GM21786 (cell line): ENCODE measurements at regions not wholly inside any gene's neighbourhood (a gene's known extent, or its start where the extent isn't known, plus 50 kb on each side); places are given as distances from the start of the nearest gene placed in this dataset.

Experiments
- ATAC-seq: cut with Tn5 transposase; IDR thresholded peaks from one replicate; pipeline ENCODE4 v1.9.1; 2021; ENCODE audit not compliant: unreplicated experiment

DNA sequence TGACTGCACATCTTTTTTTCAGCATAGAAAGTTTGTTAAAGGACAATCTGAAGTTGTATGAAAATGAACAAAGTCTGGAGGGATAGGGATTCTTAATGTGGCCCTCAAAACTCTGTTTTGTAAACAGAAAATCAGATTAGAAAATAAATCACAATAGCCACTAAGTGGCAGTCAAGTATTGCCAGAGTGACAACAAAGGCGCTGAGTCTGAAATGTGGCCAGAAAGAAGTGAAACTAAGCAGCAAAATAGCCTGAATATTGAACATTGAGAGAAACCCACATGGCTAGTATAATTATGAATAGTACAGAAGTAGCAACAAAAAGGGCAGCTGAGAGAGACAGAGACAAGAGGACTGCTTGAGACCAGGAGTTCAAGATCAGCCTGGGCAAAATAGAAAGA lies 81.1 kb upstream of the CT45A1 start:
- ATAC-seq = peak; percentile 88

DNA sequence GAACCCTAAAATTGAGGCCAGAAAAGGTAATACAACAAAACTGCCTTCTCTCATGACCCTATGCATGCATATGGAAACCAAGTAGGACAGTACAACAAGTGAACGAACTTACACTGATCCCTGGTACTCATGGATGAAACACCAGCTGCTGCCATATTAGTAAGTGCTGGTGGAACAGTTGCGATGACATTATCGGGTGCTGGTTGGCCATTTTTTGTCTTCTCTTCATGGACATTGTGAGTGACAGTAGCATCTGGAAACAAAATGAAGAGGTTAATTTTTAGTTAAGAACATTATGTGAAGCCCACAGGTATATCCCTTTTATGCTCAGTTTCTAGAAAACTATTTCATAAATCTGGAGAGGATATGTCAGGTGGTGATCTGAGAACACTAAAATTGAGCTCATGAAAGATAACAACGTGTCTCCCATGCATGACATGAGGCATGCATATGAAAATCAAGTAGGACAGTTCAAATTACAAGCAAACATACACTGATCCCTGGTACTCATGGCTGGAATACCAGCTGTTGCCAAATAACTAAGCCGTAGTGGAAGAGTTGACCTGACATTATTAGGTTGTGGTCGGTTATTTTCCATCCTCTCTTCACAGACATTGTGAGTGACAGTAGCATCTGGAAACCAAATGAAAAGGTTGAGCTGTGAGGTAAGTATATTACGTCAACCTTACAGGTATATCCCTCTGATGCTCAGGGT lies 74.2 kb upstream of the CT45A1 start:
- ATAC-seq = no peak

- ATAC-seq = no peak
Measured at GRCh38 chrX:135643916-135644315, 69.5 kb upstream of the CT45A1 start.

DNA sequence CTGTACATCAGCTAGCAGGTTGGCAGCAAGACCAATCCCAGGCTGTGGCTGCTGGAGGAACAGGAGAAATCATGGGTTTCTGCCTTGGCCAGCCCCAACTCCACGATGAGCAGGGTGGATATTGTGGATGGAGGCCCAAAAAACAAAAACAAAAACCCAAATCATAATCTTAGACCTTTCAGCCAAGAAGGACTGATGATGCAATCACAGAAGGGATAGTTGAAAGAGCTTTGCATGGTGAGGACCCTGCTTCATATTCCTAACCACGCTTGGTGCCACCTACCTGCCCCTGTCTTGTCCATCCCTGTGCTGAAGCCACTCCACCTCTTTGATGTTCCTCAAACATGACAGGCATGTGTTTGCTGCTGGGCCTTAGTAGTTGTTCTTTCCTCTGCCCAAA lies 68.8 kb upstream of the CT45A1 start:
- no peak for ATAC-seq

- ATAC-seq = no peak
Measured at GRCh38 chrX:135649029-135649428, 64.4 kb upstream of the CT45A1 start.

- no peak for ATAC-seq
Measured at GRCh38 chrX:135649561-135649960, 63.9 kb upstream of the CT45A1 start.

DNA sequence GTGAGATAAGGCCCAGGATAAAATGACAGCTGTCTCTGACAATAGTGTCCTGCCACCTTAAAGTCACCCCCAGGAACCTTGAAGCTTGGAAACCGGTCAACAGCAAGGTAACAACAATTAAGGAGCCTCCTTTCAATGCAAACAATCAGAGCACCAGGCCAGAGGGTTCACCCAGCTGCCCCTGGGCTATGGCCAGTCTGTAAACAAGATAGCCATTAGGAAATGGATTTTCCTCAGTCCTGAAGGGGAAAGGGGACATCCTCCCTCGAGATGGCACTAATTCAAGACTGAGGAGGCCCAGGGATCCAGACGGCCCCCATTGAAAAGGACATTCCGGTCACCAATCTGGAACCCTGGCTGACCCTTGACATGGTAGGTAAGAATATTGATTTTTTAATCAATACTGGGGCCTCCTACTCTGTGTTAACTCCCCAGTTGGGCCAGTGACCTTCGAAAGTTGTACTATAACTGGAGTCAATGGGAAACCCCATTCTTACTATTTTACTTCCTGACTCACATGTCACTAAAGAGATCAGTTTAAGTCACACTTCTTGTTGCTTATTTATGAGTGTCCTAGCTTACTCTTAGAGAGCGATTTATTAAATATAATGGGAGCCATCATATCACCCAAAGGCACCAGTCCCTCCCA lies 61.7 kb upstream of the CT45A1 start:
- peak; percentile 46 for ATAC-seq

GRCh38 chrX:135652602-135653001 lies 60.8 kb upstream of the CT45A1 start:
- ATAC-seq = peak; percentile 40

- peak; percentile 43 for ATAC-seq
Measured at GRCh38 chrX:135657952-135658654, 55.3 kb upstream of the CT45A1 start.
